ENCODE measurements at regions not wholly inside any gene's neighbourhood (a gene's known extent, or its start where the extent isn't known, plus 50 kb on each side); places are given as distances from the start of the nearest gene placed in this dataset.

DNA sequence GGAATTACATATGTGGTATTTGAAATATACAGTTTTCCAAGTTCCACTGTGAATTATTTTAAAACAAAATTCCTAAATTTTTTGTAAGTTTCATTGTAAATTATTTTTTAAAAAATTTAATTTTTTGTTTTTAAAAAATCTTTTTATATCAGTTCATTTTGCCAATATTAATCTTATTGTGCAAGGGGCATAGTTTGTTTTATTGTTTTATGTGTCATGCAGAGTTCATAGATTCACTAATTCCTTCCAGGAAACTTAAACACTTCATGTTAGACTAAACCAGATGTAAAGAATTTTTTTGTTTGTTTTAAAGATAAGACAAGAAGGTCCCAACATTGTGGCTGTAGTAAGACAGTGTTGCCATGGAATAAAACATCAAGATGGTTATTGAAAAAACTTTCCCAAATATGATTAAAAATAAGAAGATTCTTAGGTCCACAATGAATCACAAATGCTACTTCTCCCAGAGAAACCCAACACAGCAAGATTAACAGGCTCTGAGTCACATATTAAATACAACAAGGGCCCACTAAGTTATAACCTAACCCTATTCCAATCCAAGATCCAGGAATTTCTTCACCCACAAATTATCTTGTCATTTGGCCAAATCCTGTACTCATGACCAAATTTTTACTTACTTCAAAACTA is 464.7 kb upstream of the IGFBP3 start:
- H3K4me1 ChIP-seq (ENCODE audit: control insufficient read depth in 4 of 4, insufficient read depth in 4 of 4, low read length in 3 of 4) = no peaks in the 10 kb centered on the region
- TF ChIP-seq RAD21 (IDR thresholded peaks at IDR 0.05) (no peak), JUND (IDR thresholded peaks at IDR 0.05) (no peak), REST (IDR thresholded peaks at IDR 0.05) (no peak), GABPA (IDR thresholded peaks at IDR 0.05 in 1 of 2, conservative IDR thresholded peaks at IDR 0.05 in 1 of 2) (no peak), NR2F2 (IDR thresholded peaks at IDR 0.05) (no peak), EGR1 (IDR thresholded peaks at IDR 0.05; ENCODE audit: low read depth in 2 of 2) (no peak), HNF4G (IDR thresholded peaks at IDR 0.05) (no peak), FOXA1 (IDR thresholded peaks at IDR 0.05) (no peak)
- TF ChIP-seq, protein P1, sequence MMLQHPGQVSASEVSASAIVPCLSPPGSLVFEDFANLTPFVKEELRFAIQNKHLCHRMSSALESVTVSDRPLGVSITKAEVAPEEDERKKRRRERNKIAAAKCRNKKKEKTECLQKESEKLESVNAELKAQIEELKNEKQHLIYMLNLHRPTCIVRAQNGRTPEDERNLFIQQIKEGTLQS (IDR thresholded peaks at IDR 0.05) = no peak
- TF ChIP-seq, protein P2, sequence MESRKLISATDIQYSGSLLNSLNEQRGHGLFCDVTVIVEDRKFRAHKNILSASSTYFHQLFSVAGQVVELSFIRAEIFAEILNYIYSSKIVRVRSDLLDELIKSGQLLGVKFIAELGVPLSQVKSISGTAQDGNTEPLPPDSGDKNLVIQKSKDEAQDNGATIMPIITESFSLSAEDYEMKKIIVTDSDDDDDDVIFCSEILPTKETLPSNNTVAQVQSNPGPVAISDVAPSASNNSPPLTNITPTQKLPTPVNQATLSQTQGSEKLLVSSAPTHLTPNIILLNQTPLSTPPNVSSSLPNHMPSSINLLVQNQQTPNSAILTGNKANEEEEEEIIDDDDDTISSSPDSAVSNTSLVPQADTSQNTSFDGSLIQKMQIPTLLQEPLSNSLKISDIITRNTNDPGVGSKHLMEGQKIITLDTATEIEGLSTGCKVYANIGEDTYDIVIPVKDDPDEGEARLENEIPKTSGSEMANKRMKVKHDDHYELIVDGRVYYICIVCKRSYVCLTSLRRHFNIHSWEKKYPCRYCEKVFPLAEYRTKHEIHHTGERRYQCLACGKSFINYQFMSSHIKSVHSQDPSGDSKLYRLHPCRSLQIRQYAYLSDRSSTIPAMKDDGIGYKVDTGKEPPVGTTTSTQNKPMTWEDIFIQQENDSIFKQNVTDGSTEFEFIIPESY (IDR thresholded peaks at IDR 0.05) = no peak

GRCh38 chr7:46383605-46384004 is 462.5 kb upstream of the IGFBP3 start:
- no peaks in the 10 kb centered on the region for H3K9me3 ChIP-seq (ENCODE audit: control insufficient read depth in 4 of 4, low read length in 3 of 4)
- no peak for DNase-seq (ENCODE audit: low spot score)
- H3K9ac ChIP-seq (ENCODE audit: low read depth in 1 of 2, low read length in 2 of 2) = no peak overlapping the region
- no peak overlapping the region for H3K4me3 ChIP-seq (ENCODE audit: low read depth in 1 of 3, low read length in 3 of 3)
- WGBS = 71% methylated on average over 2 of the region's 2 CpGs
- TF ChIP-seq RXRA (IDR thresholded peaks at IDR 0.05) (no peak), JUND (IDR thresholded peaks at IDR 0.05) (no peak), TAF1 (conservative IDR thresholded peaks at IDR 0.05) (no peak), FOXA2 (IDR thresholded peaks at IDR 0.05) (no peak), NR2F2 (IDR thresholded peaks at IDR 0.05) (no peak), RAD21 (IDR thresholded peaks at IDR 0.05) (no peak), SP1 (IDR thresholded peaks at IDR 0.05) (no peak), HNF4G (IDR thresholded peaks at IDR 0.05) (no peak), CTCF (IDR thresholded peaks at IDR 0.05; ENCODE audit: low read depth, low read length, missing input control) (no peak), EGR1 (IDR thresholded peaks at IDR 0.05; ENCODE audit: low read depth in 2 of 2) (no peak), REST (IDR thresholded peaks at IDR 0.05) (no peak), GABPA (IDR thresholded peaks at IDR 0.05 in 1 of 2, conservative IDR thresholded peaks at IDR 0.05 in 1 of 2) (no peak), FOXA1 (IDR thresholded peaks at IDR 0.05) (no peak), HNF4A (conservative IDR thresholded peaks at IDR 0.05) (no peak), YY1 (IDR thresholded peaks at IDR 0.05) (no peak)
- TF ChIP-seq, protein P2 (IDR thresholded peaks at IDR 0.05) = no peak
- no peaks in the 10 kb centered on the region for H3K4me1 ChIP-seq (ENCODE audit: control insufficient read depth in 4 of 4, insufficient read depth in 4 of 4, low read length in 3 of 4)
- no peaks in the 10 kb centered on the region for H3K36me3 ChIP-seq (ENCODE audit: control insufficient read depth in 4 of 4, insufficient read depth in 3 of 4, low read depth in 1 of 4, low read length in 3 of 4)
- no peak overlapping the region for H3K27ac ChIP-seq (ENCODE audit: low read depth in 1 of 2, low read length in 2 of 2)
- H3K27me3 ChIP-seq (ENCODE audit: control insufficient read depth in 4 of 4, insufficient read depth in 4 of 4, low read length in 3 of 4) = no peaks in the 10 kb centered on the region

More for the DNA sequence above, 464.7 kb upstream of the IGFBP3 start:
- Histone ChIP-seq H3K27me3 (ENCODE audit: control insufficient read depth in 4 of 4, insufficient read depth in 4 of 4, low read length in 3 of 4) (no peaks in the 10 kb centered on the region), H3K9ac (ENCODE audit: low read depth in 1 of 2, low read length in 2 of 2) (no peak overlapping the region), H3K27ac (ENCODE audit: low read depth in 1 of 2, low read length in 2 of 2) (no peak overlapping the region), H3K4me3 (ENCODE audit: low read depth in 1 of 3, low read length in 3 of 3) (no peak overlapping the region), H3K9me3 (ENCODE audit: control insufficient read depth in 4 of 4, low read length in 3 of 4) (no peaks in the 10 kb centered on the region), H3K36me3 (ENCODE audit: control insufficient read depth in 4 of 4, insufficient read depth in 3 of 4, low read depth in 1 of 4, low read length in 3 of 4) (no peaks in the 10 kb centered on the region)
- no peak for DNase-seq (ENCODE audit: low spot score)

All from liver (tissue), 8 donors.